ENCODE measurements at regions not wholly inside any gene's neighbourhood (a gene's known extent, or its start where the extent isn't known, plus 50 kb on each side); places are given as distances from the start of the nearest gene placed in this dataset.

- TF ChIP-seq CTCF (IDR thresholded peaks at IDR 0.05) = no peak
- no peak for TF ChIP-seq POLR2A (IDR thresholded peaks at IDR 0.05)
- no peak for TF ChIP-seq EP300 (IDR thresholded peaks at IDR 0.05)
These were observed 199.4 kb upstream of the COL11A1 start for GRCh38 chr1:103307751-103308150.
